GM18520 (cell line): ENCODE measurements at regions not wholly inside any gene's neighbourhood (a gene's known extent, or its start where the extent isn't known, plus 50 kb on each side); places are given as distances from the start of the nearest gene placed in this dataset.
"Not testable (repeated sequence)": the region's sequence is repeated elsewhere in the genome, so short reads cannot be mapped to it uniquely, and the experiment has no call there.

Experiments
- ATAC-seq: cut with Tn5 transposase; IDR thresholded peaks from one replicate; pipeline ENCODE4 v1.9.1; 2021; ENCODE audit not compliant: unreplicated experiment

- ATAC-seq = peak; percentile 66
Observed at GRCh38 chr11:27242591-27242990, 120.4 kb downstream of the CCDC34 start.

DNA sequence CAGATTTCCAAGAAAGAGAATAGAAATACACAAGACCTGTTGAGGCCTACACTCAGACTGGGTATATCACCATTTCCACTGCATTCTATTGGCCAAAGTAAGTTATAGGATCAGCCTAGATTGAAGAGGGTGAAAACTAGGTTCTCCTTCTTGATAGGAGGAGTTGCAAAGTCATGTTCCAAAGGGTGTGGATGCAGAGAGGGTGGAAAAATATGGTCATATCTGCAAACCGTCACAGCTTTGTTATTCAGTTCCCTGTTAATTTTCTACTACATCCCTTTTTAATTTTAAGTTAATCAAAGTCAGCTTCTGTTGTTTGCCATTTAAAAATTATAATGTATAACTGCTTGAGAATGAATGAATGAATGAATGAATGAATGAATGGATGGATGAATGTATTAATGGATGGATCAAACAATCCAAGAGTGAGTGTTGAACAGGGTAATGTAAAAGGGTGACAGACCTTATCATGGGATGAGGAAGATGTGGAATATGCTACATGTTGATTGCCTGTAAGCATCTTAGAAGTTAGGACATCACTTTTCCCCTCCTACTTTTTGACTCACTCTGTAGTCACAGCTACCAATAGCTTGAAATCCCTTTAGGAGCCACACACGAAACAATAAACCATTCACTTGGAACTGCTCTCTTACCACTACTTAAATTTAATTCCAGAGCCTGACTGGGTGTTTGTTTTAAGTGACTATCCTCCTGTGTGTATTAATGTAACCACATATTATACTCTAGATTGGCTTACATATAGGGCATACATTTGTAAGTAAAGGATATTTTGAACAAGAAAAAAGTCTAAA is 121.5 kb downstream of the CCDC34 start:
- ATAC-seq = no peak

DNA sequence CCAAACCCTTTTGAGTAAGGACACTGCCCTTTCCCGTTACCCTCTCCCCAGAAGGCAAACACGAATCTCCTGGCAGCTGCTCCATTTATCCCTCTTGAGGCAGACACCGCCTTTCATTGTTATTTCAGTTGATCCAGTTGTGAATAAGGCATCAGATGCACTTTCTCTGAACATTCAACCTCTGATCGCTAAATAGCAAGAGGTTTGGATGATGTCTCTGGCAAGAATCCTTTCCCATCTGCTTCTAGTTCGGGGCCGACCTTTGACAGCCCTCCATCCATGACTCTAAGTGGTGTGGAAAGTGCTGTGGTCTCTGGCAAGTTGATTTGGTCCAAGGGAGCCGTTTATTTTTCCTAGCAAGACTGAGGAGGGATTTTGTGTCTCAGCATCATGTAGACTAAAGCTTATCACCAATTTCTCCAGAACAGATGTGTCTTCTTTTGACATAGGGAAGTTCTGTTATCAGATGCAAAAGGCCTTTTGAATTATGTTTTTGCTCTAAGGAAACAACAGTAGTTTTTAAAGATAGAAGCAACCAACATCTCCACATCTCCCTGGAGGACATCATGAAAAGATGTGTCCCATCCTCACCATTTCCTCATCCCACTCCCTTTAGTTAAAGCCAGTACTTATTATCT is 123.6 kb downstream of the CCDC34 start:
- no peak for ATAC-seq

DNA sequence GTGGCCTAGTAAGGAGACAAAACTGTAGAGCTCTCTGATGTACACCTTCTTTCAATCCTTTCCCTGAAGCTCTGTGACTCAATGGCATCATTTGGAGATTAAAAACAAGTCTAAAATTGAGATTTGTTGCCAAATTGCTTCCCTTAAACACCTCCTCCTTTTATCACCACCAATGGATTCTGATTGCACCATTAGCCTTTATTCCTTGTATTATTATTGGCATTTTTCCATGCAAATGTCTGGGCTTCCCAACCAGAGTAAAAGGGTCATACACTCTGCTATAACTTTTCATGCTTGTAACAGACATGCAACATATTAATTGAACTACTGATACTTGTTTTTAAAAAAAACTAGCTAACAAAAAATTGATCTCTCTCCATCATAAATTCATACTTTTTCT is 124.2 kb downstream of the CCDC34 start:
- ATAC-seq = no peak

DNA sequence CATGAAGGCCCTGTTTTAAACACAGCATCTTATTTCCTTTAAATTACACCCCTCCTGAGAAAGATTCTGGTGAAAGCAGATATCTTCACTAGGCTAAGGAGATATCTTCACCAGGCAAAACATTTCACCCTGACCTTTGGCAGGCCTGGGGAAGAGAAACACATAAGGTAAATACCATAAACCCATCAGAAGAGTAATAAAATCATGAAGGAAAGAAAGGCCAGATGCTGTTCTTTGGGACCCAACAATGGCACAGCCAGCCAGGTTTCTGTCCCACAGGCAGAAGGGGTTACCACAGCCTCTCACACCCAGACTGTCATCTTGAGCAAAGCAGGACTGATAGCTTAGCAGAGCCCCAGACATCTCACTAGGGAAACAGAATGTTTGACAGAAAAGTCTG is 125.4 kb downstream of the CCDC34 start:
- ATAC-seq = no peak

DNA sequence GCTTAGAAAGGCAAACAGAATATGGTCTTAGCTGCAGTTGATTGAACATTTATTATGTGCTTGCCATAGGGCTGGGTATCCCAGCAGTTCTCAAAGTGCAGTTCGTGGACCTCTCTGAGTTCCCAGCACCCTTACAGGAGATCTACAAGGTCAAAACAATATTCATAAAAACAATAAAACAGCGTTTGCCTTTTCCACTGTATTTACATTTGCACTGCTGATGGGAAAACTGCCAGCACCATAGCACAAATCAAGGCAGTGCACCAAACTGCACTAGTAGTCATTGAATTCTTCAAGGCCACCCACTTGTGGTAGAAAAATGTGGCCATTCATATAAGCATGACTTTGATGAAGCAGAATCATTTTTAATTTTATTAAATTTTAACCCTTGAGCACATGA is 128.1 kb downstream of the CCDC34 start:
- ATAC-seq = no peak

GRCh38 chr11:27234043-27234668 is 128.9 kb downstream of the CCDC34 start:
- ATAC-seq = peak; percentile 95

- peak; percentile 13 for ATAC-seq
Observed at GRCh38 chr11:27233654-27234042, 129.4 kb downstream of the CCDC34 start.

DNA sequence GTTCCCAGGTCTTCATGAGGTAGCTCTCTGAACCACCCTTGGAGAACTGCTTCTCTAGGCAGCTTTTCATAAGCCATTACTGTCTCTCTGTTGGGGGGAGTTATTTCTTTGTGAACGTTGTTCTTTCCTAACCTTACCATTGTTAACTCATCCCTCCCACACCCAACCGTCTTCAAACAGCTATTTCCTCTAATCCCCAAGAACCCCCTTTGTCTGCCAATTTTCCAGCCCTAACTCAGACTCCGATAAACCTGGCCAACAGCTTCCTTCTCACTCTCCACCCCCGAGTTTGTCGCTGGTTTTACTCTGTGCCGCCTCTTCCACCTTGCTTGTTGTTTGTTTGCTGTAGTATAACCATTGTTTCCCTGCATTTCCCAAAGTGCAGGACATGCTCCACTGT is 131.5 kb downstream of the CCDC34 start:
- ATAC-seq = no peak

GRCh38 chr11:27230192-27230572 is 132.8 kb downstream of the CCDC34 start:
- ATAC-seq = no peak

DNA sequence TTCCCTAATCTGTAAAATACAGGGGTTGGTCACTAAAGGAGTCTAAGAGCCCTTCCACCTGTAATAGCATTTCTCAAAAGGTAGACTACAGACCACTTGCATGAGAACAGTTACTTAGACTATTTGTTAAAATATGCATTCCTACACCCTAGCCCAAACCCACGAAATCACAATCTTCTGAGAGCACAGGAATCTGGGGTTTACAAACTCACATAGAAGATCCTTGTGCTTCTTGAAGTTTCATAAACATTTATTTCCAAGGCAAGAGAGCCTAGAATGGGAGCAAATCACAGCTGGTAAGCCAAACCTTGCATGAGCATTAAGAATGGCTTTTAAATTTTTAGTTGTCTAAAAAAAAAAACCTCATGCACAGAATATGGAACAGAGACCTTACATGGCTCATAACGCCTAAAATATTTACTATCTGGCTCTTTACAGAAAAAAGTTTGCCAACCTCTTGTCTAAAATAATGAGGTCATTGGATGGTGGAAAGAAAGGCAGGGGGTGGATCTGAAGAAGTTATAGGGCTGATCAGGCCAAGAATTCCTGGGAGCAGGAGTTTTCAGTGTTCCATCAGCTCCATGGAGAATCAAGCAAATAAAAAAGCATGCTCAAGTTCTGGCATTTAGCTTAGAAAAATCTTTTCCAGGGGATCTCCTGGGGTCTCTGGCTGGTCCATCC is 133.4 kb downstream of the CCDC34 start:
- no peak for ATAC-seq

- ATAC-seq = no peak
Observed at GRCh38 chr11:27228906-27229290, 134.1 kb downstream of the CCDC34 start.

DNA sequence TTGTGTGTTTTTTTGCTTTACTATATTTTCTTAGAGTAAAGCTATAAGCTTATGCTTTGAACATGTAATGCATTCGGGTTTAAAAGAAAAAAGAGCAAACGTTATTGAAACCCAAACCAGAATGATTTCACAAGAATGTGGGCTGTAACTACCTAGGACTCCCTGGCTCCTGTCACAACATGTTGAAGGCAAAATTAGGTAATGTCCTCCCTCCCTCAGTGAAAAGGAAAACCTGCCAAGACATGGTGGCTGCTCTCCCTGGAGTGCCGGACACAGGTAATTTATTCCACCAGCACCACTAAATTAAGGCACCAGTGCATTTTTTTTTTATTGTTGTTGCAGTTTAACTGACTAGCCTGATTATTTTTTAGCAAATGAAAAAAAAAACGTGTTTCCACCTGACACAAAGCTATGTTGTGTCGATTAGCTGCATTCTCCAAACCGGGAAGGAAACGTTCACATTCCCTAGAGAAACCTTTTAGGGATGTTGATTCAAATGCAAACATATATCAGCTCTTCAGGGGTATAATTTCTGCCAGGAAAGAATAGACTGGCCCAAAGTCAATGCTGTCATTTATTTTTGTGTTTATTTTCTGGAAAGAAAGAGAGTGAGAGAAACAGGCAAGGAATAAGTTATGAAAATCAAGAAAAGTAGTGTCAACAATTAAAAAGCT is 134.6 kb downstream of the CCDC34 start:
- no peak for ATAC-seq

GRCh38 chr11:27227736-27228135 is 135.3 kb downstream of the CCDC34 start:
- ATAC-seq = no peak

- not testable (repeated sequence) for ATAC-seq
Observed at GRCh38 chr11:27219487-27220039, 143.5 kb downstream of the CCDC34 start.

GRCh38 chr11:27218421-27219038 is 144.5 kb downstream of the CCDC34 start:
- ATAC-seq = no peak

- ATAC-seq = no peak
Observed at GRCh38 chr11:27217948-27218420, 145.0 kb downstream of the CCDC34 start.

- ATAC-seq = no peak
Observed at GRCh38 chr11:27217496-27217895, 145.5 kb downstream of the CCDC34 start.

DNA sequence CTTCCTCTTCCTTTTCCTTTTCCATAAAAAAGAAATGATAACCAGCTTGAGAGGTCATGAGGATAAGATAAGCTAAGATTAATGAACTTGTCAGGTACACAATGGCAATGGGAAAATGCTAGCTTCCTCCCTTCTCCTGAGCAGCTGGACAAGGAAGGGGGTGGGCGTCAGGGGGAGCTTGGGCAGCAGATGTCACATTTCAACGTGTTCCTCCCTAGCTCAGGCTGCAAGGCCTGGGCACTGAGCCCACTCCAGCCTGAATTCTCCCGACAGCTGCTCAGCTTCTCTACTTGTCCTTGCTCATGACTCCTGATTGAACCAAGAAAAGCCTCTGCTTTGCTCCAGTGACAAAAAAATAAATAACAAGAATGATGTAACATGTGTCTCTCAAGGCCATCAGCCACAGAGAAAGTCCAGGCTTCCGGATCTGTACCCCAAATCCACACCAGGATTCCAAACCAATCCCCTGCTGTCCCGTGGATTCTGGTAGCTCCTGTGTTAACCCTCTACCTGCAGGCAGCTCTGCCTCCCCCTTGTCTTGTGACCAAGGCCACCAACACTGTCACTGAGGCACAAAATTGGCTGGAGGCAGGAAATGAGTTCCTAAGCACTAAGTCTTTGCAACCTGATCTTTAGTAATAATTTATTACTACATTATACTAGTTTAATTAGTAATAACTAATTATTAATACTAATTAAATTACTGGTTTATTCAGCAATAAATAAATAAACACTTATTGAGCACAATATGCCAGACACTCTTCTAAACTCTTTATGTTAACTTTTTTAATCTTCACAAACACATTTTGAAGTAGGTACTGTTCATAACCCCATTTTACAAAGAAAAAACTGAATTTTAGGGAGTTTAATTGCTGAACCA is 146.5 kb downstream of the CCDC34 start:
- ATAC-seq = no peak
